IPS-18c (cell line): ENCODE measurements at regions not wholly inside any gene's neighbourhood (a gene's known extent, or its start where the extent isn't known, plus 50 kb on each side); places are given as distances from the start of the nearest gene placed in this dataset.
"Not testable (repeated sequence)": the region's sequence is repeated elsewhere in the genome, so short reads cannot be mapped to it uniquely, and the experiment has no call there.

Experiments
- H3K4me3 ChIP-seq: 2 replicates; pipeline ENCODE4 v1.7.0; 2013; ENCODE audit warnings: low read depth, mild to moderate bottlenecking, low read length, moderate library complexity; ENCODE audit not compliant: insufficient read depth
- H3K9me3 ChIP-seq: one replicate; pipeline ENCODE4 v1.6.1; 2013; ENCODE audit warnings: mild to moderate bottlenecking, low read length, moderate library complexity; ENCODE audit not compliant: control insufficient read depth, insufficient read depth

GRCh38 chr18:1057367-1057766 is 152.7 kb downstream of the ADCYAP1 start:
- Histone ChIP-seq H3K9me3 (no peaks in the 10 kb centered on the region), H3K4me3 (no peak overlapping the region)

DNA sequence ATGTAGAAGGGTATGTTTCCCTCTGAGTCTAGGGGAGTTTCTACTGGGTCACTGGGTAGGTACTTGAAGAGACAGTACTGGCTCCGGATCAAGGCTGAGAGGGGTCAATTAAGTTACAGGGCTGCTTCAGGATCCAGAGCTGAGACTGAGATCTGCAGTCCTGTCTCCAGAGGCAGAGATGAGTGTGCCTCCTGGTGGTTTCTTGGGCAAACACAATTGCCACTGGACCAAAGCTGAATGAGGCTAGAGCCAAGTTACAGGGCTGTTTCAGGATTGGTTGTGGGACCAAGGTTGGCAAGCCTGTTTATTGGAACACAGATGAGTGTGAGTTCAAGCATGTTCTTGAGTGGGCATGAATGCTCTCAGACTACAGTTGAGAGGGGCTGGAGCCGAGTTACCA is 157.9 kb downstream of the ADCYAP1 start:
- Histone ChIP-seq H3K4me3 (no peak overlapping the region), H3K9me3 (no peaks in the 10 kb centered on the region)

DNA sequence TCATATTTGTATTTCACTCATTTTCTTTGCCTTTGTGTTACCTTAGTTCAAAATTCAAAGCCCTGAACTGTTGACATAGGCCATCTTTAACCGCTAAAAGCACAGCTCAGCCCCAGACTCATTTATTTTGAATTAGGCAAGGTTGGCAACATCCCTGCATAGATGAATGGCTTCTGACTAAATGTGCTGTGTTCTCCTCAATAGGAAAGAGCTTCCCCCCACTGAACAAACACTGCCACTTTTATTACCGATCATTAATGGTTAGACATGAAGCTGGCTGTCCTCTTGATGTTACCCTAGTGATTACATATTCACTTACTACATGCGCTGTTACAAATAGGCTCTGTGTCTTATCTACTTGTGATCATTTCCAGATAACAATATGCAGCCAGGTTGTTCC is 170.7 kb downstream of the ADCYAP1 start:
- Histone ChIP-seq H3K4me3 (no peak overlapping the region), H3K9me3 (no peaks in the 10 kb centered on the region)

DNA sequence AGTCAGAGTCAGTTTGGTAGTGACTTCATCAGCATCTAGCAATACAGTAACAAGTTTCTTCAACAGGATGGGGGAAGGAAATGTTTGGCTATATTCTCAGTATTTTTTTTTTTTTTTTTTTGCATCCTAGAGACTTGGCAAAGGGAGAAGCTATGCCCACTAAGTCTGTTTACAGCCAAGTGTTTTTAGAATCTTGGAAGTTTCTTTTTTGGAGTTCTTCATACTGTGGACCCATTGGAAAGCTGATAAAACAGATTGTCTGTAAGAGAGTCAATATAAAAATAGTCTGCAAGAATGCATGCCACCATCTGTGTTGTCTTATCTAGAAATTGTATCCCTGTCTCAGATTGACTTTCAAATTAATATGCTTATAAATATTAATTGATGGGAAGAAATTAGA is 171.2 kb downstream of the ADCYAP1 start:
- Histone ChIP-seq H3K9me3 (no peaks in the 10 kb centered on the region), H3K4me3 (no peak overlapping the region)

DNA sequence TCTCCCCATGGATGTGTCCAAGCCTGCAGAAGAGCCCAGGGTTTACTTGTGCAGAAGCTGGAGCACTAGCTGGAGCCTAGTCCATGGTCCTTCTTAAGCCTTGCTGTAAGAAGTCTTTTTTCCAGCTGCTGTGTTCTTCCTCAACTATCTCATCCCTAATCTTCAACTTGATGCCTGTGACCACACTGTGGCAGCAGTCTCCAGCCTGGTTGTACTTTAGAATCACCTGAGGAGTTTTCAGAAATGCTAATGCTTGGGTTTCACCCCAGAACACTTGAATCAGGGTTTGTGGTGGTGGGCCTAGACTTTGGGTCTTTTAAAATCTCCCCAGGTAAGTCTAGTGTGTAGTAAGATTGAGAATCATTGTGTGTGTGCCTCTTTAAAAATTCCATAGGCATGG is 173.6 kb downstream of the ADCYAP1 start:
- no peaks in the 10 kb centered on the region for H3K9me3 ChIP-seq
- H3K4me3 ChIP-seq: no peak overlapping the region

DNA sequence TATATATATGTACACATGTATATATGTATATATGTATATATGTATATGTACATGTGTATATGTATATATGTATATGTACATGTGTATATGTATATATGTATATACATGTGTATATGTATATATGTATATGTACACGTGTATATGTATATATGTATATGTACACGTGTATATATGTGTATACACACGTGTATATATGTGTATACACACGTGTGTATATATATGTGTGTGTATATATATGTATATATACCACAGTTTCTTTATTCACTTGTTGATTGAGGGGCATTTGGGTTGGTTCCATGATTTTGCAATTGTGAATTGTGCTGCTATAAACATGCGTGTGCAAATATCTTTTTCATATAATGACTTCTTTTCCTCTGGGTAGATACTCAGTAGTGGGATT is 179.0 kb downstream of the ADCYAP1 start:
- H3K9me3 ChIP-seq, H3K4me3 ChIP-seq: not testable (repeated sequence)

DNA sequence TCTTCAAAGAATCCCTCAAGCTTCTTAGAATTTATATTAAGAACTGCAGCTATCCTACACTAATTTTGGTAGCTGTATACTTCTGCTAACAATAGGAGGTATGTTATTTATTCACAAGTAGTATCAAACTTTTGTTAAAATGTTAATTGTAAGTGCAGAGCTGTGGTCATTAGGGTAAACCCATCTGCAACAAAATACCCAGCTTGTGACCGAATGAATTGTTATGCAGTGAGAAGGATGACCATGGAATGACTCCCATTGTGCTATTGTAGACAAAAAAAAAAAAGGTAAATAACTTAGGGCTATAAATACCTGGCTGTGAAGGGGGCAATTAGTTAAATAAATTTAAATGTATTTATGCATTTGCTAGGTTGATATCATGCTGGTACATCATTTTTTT is 186.1 kb downstream of the ADCYAP1 start:
- H3K9me3 ChIP-seq: no peaks in the 10 kb centered on the region
- H3K4me3 ChIP-seq: no peak overlapping the region

DNA sequence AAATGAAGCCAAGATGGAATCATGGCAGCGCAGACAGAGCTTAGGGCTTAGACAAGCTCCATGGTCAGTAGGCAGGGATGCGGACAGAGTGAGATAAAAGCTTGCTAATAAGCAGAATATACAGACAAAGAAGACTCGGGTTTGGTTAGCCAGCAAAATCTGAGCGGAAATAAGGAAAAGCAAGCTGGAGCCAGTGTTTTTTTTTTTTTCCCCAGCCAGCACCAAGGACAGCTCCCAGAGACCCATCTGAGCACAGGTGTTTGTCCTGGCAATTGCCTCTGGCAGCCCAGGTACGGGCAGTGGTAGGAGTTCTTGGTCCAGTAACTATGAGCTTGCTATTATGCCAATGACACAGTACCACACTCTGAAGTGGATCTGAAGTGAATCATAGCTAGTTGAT is 187.6 kb downstream of the ADCYAP1 start:
- H3K4me3 ChIP-seq: no peak overlapping the region
- H3K9me3 ChIP-seq: no peaks in the 10 kb centered on the region

DNA sequence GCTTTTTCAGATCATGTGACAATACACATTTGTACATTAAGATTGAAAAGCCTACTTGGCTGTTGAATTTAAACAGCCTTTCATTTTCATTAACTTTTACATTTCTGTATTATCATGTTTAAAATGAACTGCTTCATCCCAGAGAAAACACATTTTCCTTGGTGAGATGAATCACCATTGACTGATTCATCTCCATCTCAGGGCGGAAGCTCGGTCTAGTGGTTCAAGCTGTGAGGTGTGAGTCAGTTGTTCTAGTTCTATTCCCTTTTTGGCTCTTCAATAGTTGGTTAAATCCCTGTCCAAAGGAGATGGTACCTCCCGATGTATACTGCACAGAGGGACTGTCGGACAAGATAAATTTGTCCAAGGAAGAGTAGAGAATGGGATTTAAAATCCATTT is 189.7 kb downstream of the ADCYAP1 start:
- no peak overlapping the region for H3K4me3 ChIP-seq
- no peaks in the 10 kb centered on the region for H3K9me3 ChIP-seq

DNA sequence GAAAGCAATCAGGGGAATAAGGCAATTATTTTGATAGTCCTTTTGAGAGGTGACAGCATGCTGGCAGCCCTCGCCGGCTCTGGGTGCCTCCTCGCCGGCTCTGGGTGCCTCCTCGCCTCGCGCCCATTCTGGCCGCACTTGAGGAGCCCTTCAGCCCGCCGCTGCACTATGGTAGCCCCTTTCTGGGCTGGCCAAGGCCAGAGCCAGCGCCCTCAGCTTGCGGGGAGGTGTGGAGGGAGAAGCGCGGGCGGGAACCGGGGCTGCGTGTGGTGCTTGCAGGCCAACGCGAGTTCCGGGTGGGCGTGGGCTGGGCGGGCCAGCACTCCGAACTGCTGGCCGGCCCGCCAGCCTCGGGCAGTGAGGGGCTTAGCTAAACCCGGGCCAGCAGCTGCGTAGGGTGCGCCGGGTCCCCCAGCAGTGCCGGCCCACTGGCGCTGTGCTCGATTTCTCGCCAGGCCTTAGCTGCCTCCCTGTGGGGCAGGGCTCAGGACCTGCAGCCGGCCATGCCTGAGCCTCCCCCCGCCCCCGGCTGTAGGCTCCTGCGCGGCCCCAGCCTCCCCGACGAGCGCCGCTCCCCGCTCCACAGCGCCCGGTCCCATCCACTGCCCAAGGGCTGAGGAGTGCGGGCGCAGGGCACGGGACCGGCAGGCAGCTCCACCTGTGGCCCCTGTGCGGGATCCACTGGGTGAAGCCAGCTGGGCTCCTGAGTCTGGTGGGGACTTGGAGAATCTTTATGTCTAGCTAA is 193.5 kb downstream of the ADCYAP1 start:
- not testable (repeated sequence) for H3K9me3 ChIP-seq, H3K4me3 ChIP-seq

DNA sequence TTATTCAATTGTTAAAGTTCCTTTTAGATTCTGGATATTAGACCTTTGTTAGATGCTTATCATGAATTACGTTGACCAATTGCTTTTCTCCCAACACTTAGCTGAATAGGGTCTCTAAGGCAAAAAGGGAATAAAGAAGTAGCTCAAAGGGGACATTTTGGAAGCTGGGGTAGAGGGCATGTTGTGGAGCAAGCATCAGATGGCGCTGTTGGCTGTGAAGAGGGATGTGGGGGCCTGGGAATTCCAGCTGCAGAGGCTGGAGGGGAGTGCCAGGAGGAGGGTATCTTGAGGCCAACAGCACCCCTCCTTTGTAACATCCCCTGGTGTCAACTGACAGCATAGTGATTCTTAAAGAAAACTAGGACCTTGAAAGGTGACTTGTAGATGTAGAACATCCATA is 198.2 kb downstream of the ADCYAP1 start:
- Histone ChIP-seq H3K9me3 (no peaks in the 10 kb centered on the region), H3K4me3 (no peak overlapping the region)

- Histone ChIP-seq H3K9me3 (no peaks in the 10 kb centered on the region), H3K4me3 (no peak overlapping the region)
Observed at GRCh38 chr18:1103537-1103936, 198.9 kb downstream of the ADCYAP1 start.

DNA sequence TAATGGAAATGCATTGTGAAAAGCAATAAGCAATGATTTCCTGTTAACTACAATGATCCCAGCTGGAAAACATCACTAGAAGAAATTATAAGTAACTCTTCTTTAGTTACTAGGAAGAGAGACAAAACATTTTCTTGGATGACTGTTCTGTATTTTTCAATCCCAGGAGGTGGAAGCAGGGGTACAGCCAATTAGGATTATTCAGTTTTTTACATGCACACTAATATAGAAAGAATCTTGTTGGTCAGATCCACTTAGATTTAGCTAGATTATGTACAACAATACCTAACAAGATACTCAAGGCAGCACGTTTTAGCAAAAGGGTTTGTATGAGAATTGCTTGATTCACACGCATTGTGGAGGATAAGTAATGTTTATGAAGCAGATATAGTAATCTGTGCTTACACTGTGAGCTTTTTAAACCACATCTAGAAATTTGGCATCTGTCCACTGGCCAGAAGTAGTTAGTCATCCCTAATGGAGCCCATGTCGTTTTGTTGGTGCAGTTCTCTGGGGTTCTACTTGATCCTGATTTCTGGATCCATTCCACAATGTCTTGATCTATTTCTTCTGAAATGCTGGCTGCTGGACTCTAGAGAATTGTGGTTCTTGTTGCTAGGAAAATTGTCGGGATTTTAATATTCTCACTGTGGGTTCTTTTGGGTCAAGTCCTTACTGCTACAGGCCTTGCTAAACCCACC is 199.7 kb downstream of the ADCYAP1 start:
- no peak overlapping the region for H3K4me3 ChIP-seq
- no peaks in the 10 kb centered on the region for H3K9me3 ChIP-seq

DNA sequence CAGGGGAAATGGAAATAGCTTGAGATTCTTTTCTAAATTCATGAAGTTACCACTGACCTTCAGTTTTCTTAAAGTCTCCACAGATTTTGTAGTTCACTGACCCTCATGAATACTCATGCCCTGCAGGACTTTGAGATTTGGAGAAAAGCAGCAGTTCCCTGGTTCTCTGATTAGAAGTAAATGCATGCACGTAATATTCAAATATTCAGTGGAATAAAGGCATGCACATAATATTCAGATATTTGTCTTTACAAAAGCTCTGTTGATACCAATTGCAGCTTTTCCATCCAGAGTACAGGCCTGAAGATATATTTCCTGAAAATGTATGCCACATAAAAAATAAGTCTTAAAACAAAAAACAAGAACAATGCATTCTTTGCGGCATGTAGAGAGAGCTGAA is 219.8 kb downstream of the ADCYAP1 start:
- H3K4me3 ChIP-seq: no peak overlapping the region
- no peaks in the 10 kb centered on the region for H3K9me3 ChIP-seq

DNA sequence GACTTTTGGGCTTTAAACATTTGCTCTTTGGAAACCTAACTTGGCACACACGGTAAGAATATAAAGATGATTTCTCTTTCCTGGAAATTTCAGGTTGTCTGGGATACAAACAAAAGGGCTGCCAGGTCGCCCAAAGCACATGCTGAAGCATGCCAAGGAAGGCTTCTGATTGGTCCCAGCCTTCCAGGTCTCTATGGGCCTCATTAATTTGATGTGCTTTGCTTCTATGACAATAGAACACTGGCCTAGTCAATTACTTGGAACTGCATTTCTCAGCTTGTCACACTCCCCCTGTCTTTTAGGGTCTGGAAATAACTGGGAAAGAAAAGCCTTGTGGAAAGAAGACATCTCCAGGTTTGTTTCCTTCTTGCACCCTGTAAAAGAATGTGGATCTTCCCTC is 228.9 kb downstream of the ADCYAP1 start:
- Histone ChIP-seq H3K9me3 (no peaks in the 10 kb centered on the region), H3K4me3 (no peak overlapping the region)

GRCh38 chr18:1147730-1148129 is 243.1 kb downstream of the ADCYAP1 start:
- H3K4me3 ChIP-seq: no peak overlapping the region
- no peaks in the 10 kb centered on the region for H3K9me3 ChIP-seq

GRCh38 chr18:1149709-1150108 is 245.0 kb downstream of the ADCYAP1 start:
- Histone ChIP-seq H3K4me3 (no peak overlapping the region), H3K9me3 (no peaks in the 10 kb centered on the region)

GRCh38 chr18:1150344-1150743 is 245.7 kb downstream of the ADCYAP1 start:
- no peak overlapping the region for H3K4me3 ChIP-seq
- no peaks in the 10 kb centered on the region for H3K9me3 ChIP-seq

DNA sequence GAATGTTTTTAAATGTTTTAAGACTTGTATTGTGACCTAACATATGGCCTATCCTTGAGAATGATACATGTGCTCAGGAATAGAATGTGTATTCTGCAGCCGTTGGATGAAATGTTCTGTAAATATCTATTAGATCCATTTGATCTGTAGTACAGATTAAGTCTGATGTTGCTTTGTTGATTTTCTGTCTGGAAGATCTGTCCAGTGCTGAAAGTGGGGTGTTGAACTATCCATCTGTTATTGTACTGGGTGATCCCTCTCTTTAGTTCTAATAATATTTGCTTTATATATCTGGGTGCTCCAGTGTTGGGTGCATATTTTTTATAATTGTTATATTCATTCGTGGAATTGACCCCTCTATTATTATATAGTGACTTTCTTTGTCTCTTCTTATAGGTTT is 248.3 kb downstream of the ADCYAP1 start:
- H3K9me3 ChIP-seq: not testable (repeated sequence)

More for the DNA sequence above, 248.3 kb downstream of the ADCYAP1 start:
- H3K4me3 ChIP-seq: not testable (repeated sequence)
